OCI-LY3 (cell line): ENCODE measurements at regions not wholly inside any gene's neighbourhood (a gene's known extent, or its start where the extent isn't known, plus 50 kb on each side); places are given as distances from the start of the nearest gene placed in this dataset.

ENCODE experiments used
- H2AFZ ChIP-seq: fragments of 200-600, 300-600 bp; shearing (Covaris generic); 2 replicates; pipeline ENCODE4 v1.6.0; 2014; ENCODE audit warnings: antibody characterized with exemption, low read depth, low read length
- H3K27ac ChIP-seq: fragments of 200-600, 300-600 bp; sonication (generic); 2 replicates; pipeline ENCODE4 v1.5.1; 2014; ENCODE audit warnings: mild to moderate bottlenecking, low read length, moderate library complexity, mixed read lengths
- H3K27me3 ChIP-seq: fragments of 200-600, 300-600 bp; sonication (generic); 2 replicates; pipeline ENCODE4 v1.6.1; 2014; ENCODE audit warnings: low read depth, low read length, mixed read lengths
- H3K36me3 ChIP-seq: fragments of 200-600, 300-600 bp; sonication (generic); replicated peaks from 2 replicates; pipeline ENCODE3; 2014; ENCODE audit warnings: low read depth, low read length, mixed read lengths
- H3K4me1 ChIP-seq: fragments of 300-600, 200-600 bp; sonication (generic); 2 replicates; pipeline ENCODE4 v1.6.1; 2014; ENCODE audit warnings: low read length, mixed read lengths
- H3K4me2 ChIP-seq: fragments of 200-600, 300-600 bp; sonication (generic); 2 replicates; pipeline ENCODE4 v1.6.1; 2014; ENCODE audit warnings: low read length, mixed read lengths
- H3K4me3 ChIP-seq: fragments of 300-600, 200-600 bp; sonication (generic); 2 replicates; pipeline ENCODE4 v1.5.1; 2014; ENCODE audit warnings: antibody characterized with exemption, mild to moderate bottlenecking, low read length, moderate library complexity
- H3K79me2 ChIP-seq: fragments of 300-600, 200-600 bp; shearing (Covaris generic); 2 replicates; pipeline ENCODE4 v1.6.1; 2014; ENCODE audit warnings: mild to moderate bottlenecking, low read length, mixed read lengths
- H3K9ac ChIP-seq: fragments of 300-600, 200-600 bp; shearing (Covaris generic); 2 replicates; pipeline ENCODE4 v1.6.0; 2014; ENCODE audit warnings: mild to moderate bottlenecking, low read length, moderate library complexity
- H3K9me3 ChIP-seq: fragments of 200-600, 300-600 bp; shearing (Covaris generic); 2 replicates; pipeline ENCODE4 v1.6.1; 2014; ENCODE audit warnings: low read length, mixed read lengths; ENCODE audit not compliant: insufficient read depth
- H4K20me1 ChIP-seq: fragments of 200-600, 300-600 bp; sonication (generic); 2 replicates; pipeline ENCODE4 v1.6.1; 2016; ENCODE audit warnings: low read length, mixed read lengths; ENCODE audit not compliant: insufficient read depth
- CTCF ChIP-seq: fragments of 200-600, 300-600 bp; sonication (generic); IDR thresholded peaks from 2 replicates; pipeline ENCODE4 v1.5.1; 2014; ENCODE audit warnings: antibody characterized with exemption, low read length, low read depth
- EZH2phosphoT487 ChIP-seq: fragments of 200-600 bp; shearing (Covaris generic); IDR thresholded peaks from 2 replicates; pipeline ENCODE4 v1.6.1; 2018; ENCODE audit warnings: antibody characterized with exemption, mixed run types, low read depth

- TF ChIP-seq EZH2phosphoT487 (no peak), CTCF (no peak)
- peak overlapping the region; percentile 12; the same call in 1 of the 2 replicates for H3K4me2 ChIP-seq
- H4K20me1 ChIP-seq = no peaks in the 10 kb centered on the region
- no peaks in the 10 kb centered on the region for H3K27me3 ChIP-seq
- no peak overlapping the region for H3K4me3 ChIP-seq
- no peak overlapping the region for H3K27ac ChIP-seq
- no peaks in the 10 kb centered on the region for H3K9me3 ChIP-seq
- H3K4me1 ChIP-seq = peaks cover 17% of the 10 kb centered on the region
- no peaks in the 10 kb centered on the region for H3K36me3 ChIP-seq
- no peak overlapping the region for H2AFZ ChIP-seq
- no peaks in the 10 kb centered on the region for H3K79me2 ChIP-seq
- H3K9ac ChIP-seq = no peak overlapping the region
These were observed 122.1 kb upstream of the DOK5 start for GRCh38 chr20:54353292-54353691.

GRCh38 chr20:54355631-54356280 lies 119.6 kb upstream of the DOK5 start:
- no peak for TF ChIP-seq EZH2phosphoT487
- TF ChIP-seq CTCF = no peak
- H3K27ac ChIP-seq = no peak overlapping the region
- no peak overlapping the region for H3K9ac ChIP-seq
- no peak overlapping the region for H3K4me3 ChIP-seq
- no peaks in the 10 kb centered on the region for H3K36me3 ChIP-seq
- no peaks in the 10 kb centered on the region for H3K79me2 ChIP-seq
- no peaks in the 10 kb centered on the region for H3K27me3 ChIP-seq
- H4K20me1 ChIP-seq = no peaks in the 10 kb centered on the region
- H2AFZ ChIP-seq = no peak overlapping the region
- peaks cover 8% of the 10 kb centered on the region for H3K4me1 ChIP-seq
- no peak overlapping the region for H3K4me2 ChIP-seq
- H3K9me3 ChIP-seq = no peaks in the 10 kb centered on the region

- H2AFZ ChIP-seq = no peak overlapping the region
- H3K4me3 ChIP-seq = no peak overlapping the region
- peaks cover 8% of the 10 kb centered on the region for H3K4me1 ChIP-seq
- no peaks in the 10 kb centered on the region for H3K27me3 ChIP-seq
- no peaks in the 10 kb centered on the region for H3K79me2 ChIP-seq
- no peaks in the 10 kb centered on the region for H3K36me3 ChIP-seq
- no peak overlapping the region for H3K27ac ChIP-seq
- no peaks in the 10 kb centered on the region for H3K9me3 ChIP-seq
- no peak overlapping the region for H3K9ac ChIP-seq
- no peaks in the 10 kb centered on the region for H4K20me1 ChIP-seq
- TF ChIP-seq CTCF (no peak), EZH2phosphoT487 (no peak)
- H3K4me2 ChIP-seq = no peak overlapping the region
These were observed 118.6 kb upstream of the DOK5 start for GRCh38 chr20:54356801-54357200.

GRCh38 chr20:54361475-54361874 lies 113.9 kb upstream of the DOK5 start:
- no peaks in the 10 kb centered on the region for H3K36me3 ChIP-seq
- H4K20me1 ChIP-seq = no peaks in the 10 kb centered on the region
- no peak overlapping the region for H3K4me3 ChIP-seq
- H3K79me2 ChIP-seq = no peaks in the 10 kb centered on the region
- TF ChIP-seq EZH2phosphoT487 (no peak), CTCF (no peak)
- H3K4me2 ChIP-seq = no peak overlapping the region
- no peak overlapping the region for H2AFZ ChIP-seq
- H3K9ac ChIP-seq = no peak overlapping the region
- no peaks in the 10 kb centered on the region for H3K4me1 ChIP-seq
- no peaks in the 10 kb centered on the region for H3K27me3 ChIP-seq
- H3K9me3 ChIP-seq = no peaks in the 10 kb centered on the region
- no peak overlapping the region for H3K27ac ChIP-seq
